Liver (tissue), 8 donors: ENCODE measurements at regions not wholly inside any gene's neighbourhood (a gene's known extent, or its start where the extent isn't known, plus 50 kb on each side); places are given as distances from the start of the nearest gene placed in this dataset.

ENCODE experiments used
- DNase-seq: peaks from one replicate; pipeline ENCODE4 v3.0.0-alpha.2; 2017; ENCODE audit warnings: low spot score
- H3K27ac ChIP-seq, 2 donors: one replicate each; pipeline ENCODE4 v1.7.0; 2013; ENCODE audit warnings: inconsistent platforms in 2 of 2, low read length in 2 of 2, control low read depth in 1 of 2, low read depth in 1 of 2, mild to moderate bottlenecking in 1 of 2
- H3K27me3 ChIP-seq, 4 donors: one replicate each; pipeline versions ENCODE4 v1.6.1 to v1.7.0; 2013; ENCODE audit warnings: low read length in 3 of 4, inconsistent platforms in 1 of 4, mild to moderate bottlenecking in 1 of 4, moderate library complexity in 1 of 4; ENCODE audit not compliant: control insufficient read depth in 4 of 4, insufficient read depth in 4 of 4
- H3K36me3 ChIP-seq, 4 donors: one replicate each; pipeline versions ENCODE4 v1.6.1 to v1.7.0; 2013; ENCODE audit warnings: low read length in 3 of 4, mild to moderate bottlenecking in 3 of 4, low read depth in 1 of 4, moderate library complexity in 1 of 4; ENCODE audit not compliant: control insufficient read depth in 4 of 4, insufficient read depth in 3 of 4
- H3K4me1 ChIP-seq, 4 donors: one replicate each; pipeline versions ENCODE4 v1.6.1 to v1.7.0; 2013; ENCODE audit warnings: low read length in 3 of 4, mild to moderate bottlenecking in 3 of 4, moderate library complexity in 1 of 4; ENCODE audit not compliant: control insufficient read depth in 4 of 4, insufficient read depth in 4 of 4
- H3K4me3 ChIP-seq, 3 donors: one replicate each; pipeline versions ENCODE4 v1.6.1 to v1.7.0; 2013; ENCODE audit warnings: low read length in 3 of 3, control low read depth in 1 of 3, low read depth in 1 of 3, mild to moderate bottlenecking in 1 of 3
- H3K9ac ChIP-seq, 2 donors: one replicate each; pipeline ENCODE4 v1.7.0; 2013; ENCODE audit warnings: low read length in 2 of 2, mild to moderate bottlenecking in 2 of 2, moderate library complexity in 2 of 2, control low read depth in 1 of 2, low read depth in 1 of 2
- H3K9me3 ChIP-seq, 4 donors: one replicate each; pipeline versions ENCODE4 v1.6.1 to v1.7.0; 2013; ENCODE audit warnings: low read length in 3 of 4; ENCODE audit not compliant: control insufficient read depth in 4 of 4
- ATF3 ChIP-seq: IDR thresholded peaks from 2 replicates; pipeline ENCODE4 v1.6.1; 2016; ENCODE audit warnings: antibody characterized with exemption
- EGR1 ChIP-seq, 2 donors: IDR thresholded peaks; 2 replicates each; pipeline ENCODE4 v1.6.1; 2016 to 2018; ENCODE audit warnings: antibody characterized with exemption in 2 of 2, low read depth in 2 of 2
- FOXA1 ChIP-seq: IDR thresholded peaks from 2 replicates; pipeline ENCODE4 v1.6.1; 2016; ENCODE audit warnings: antibody characterized with exemption
- FOXA2 ChIP-seq: IDR thresholded peaks from 2 replicates; pipeline ENCODE4 v1.6.1; 2016; ENCODE audit warnings: antibody characterized with exemption
- GABPA ChIP-seq, 2 donors: IDR thresholded peaks in 1 of 2; conservative IDR thresholded peaks in 1 of 2; 2 replicates each; pipeline ENCODE4 v1.6.1; 2016; ENCODE audit warnings: antibody characterized with exemption in 2 of 2, mild to moderate bottlenecking in 1 of 2, moderate library complexity in 1 of 2
- HNF4A ChIP-seq, 2 donors: conservative IDR thresholded peaks; 2 replicates each; pipeline ENCODE4 v1.6.1; 2016; ENCODE audit warnings: antibody characterized with exemption in 2 of 2, mild to moderate bottlenecking in 2 of 2
- HNF4G ChIP-seq: IDR thresholded peaks from 2 replicates; pipeline ENCODE4 v1.6.1; 2016; ENCODE audit warnings: antibody characterized with exemption
- JUND ChIP-seq, 2 donors: IDR thresholded peaks; 2 replicates each; pipeline ENCODE4 v1.6.1; 2016; ENCODE audit warnings: antibody characterized with exemption in 2 of 2
- NR2F2 ChIP-seq: IDR thresholded peaks from 2 replicates; pipeline ENCODE4 v1.6.1; 2016; ENCODE audit warnings: antibody characterized with exemption
- RAD21 ChIP-seq, 2 donors: IDR thresholded peaks; 2 replicates each; pipeline ENCODE4 v1.6.1; 2016; ENCODE audit warnings: antibody characterized with exemption in 2 of 2, mild to moderate bottlenecking in 2 of 2
- REST ChIP-seq: IDR thresholded peaks from 2 replicates; pipeline ENCODE4 v1.6.1; 2016; ENCODE audit warnings: antibody characterized with exemption, mild to moderate bottlenecking
- RXRA ChIP-seq, 2 donors: IDR thresholded peaks; 2 replicates each; pipeline ENCODE4 v1.6.1; 2017 to 2018; ENCODE audit warnings: antibody characterized with exemption in 2 of 2, mild to moderate bottlenecking in 1 of 2
- SP1 ChIP-seq: IDR thresholded peaks from 2 replicates; pipeline ENCODE4 v1.6.1; 2018; ENCODE audit warnings: antibody characterized with exemption, mild to moderate bottlenecking
- TAF1 ChIP-seq: conservative IDR thresholded peaks from 2 replicates; pipeline ENCODE4 v1.6.1; 2016; ENCODE audit warnings: antibody characterized with exemption, mild to moderate bottlenecking
- ZBTB33 ChIP-seq: IDR thresholded peaks from 2 replicates; pipeline ENCODE4 v1.6.1; 2016; ENCODE audit warnings: antibody characterized with exemption
- WGBS: extraction: QIAGEN DNeasy Blood & Tissue Kit; methylation state at CpG from one replicate; pipeline ENCODE4 v1.1.7; 2013; 5-methylcytosine and 5-hydroxymethylcytosine counted together
- TF ChIP-seq, protein P1 (sequence below): fragments of 150-350 bp; IDR thresholded peaks from 2 replicates; pipeline ENCODE4 v1.5.1; 2017; ENCODE audit warnings: improper control_type of control experiment, low read depth, low read length; ENCODE audit not compliant: missing input control
- TF ChIP-seq, protein P2 (sequence below): IDR thresholded peaks from 2 replicates; pipeline ENCODE4 v1.6.1; 2016; ENCODE audit warnings: antibody characterized with exemption
- donor health status: healthy.
- donor health status: healthy.
- donor health status: healthy.
- donor health status: healthy.
- donor health status: healthy.

- 49% methylated on average over 8 of the region's 8 CpGs for WGBS
- Histone ChIP-seq H3K27me3 (no peaks in the 10 kb centered on the region), H3K9me3 (no peaks in the 10 kb centered on the region), H3K9ac (no peak overlapping the region), H3K4me3 (no peak overlapping the region), H3K27ac (no peak overlapping the region), H3K36me3 (no peaks in the 10 kb centered on the region), H3K4me1 (no peaks in the 10 kb centered on the region)
- TF ChIP-seq HNF4G (no peak), EGR1 (IDR thresholded peaks at IDR 0.05; ENCODE audit: low read depth in 2 of 2) (no peak), ATF3 (no peak), REST (no peak), JUND (IDR thresholded peaks at IDR 0.05) (no peak), RXRA (IDR thresholded peaks at IDR 0.05) (no peak), TAF1 (no peak), GABPA (IDR thresholded peaks at IDR 0.05 in 1 of 2, conservative IDR thresholded peaks at IDR 0.05 in 1 of 2) (no peak), FOXA2 (no peak), HNF4A (conservative IDR thresholded peaks at IDR 0.05) (no peak), FOXA1 (no peak), NR2F2 (no peak), RAD21 (IDR thresholded peaks at IDR 0.05) (peak; percentile 75 to 83), SP1 (no peak), ZBTB33 (no peak)
- TF ChIP-seq, protein P1, sequence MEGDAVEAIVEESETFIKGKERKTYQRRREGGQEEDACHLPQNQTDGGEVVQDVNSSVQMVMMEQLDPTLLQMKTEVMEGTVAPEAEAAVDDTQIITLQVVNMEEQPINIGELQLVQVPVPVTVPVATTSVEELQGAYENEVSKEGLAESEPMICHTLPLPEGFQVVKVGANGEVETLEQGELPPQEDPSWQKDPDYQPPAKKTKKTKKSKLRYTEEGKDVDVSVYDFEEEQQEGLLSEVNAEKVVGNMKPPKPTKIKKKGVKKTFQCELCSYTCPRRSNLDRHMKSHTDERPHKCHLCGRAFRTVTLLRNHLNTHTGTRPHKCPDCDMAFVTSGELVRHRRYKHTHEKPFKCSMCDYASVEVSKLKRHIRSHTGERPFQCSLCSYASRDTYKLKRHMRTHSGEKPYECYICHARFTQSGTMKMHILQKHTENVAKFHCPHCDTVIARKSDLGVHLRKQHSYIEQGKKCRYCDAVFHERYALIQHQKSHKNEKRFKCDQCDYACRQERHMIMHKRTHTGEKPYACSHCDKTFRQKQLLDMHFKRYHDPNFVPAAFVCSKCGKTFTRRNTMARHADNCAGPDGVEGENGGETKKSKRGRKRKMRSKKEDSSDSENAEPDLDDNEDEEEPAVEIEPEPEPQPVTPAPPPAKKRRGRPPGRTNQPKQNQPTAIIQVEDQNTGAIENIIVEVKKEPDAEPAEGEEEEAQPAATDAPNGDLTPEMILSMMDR, result peak; percentile 37
- TF ChIP-seq, protein P2, sequence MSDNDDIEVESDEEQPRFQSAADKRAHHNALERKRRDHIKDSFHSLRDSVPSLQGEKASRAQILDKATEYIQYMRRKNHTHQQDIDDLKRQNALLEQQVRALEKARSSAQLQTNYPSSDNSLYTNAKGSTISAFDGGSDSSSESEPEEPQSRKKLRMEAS, result no peak
- no peak for DNase-seq
Measured at GRCh38 chr10:53209944-53210611, 437.5 kb upstream of the MBL2 start.
